ENCODE measurements at regions not wholly inside any gene's neighbourhood (a gene's known extent, or its start where the extent isn't known, plus 50 kb on each side); places are given as distances from the start of the nearest gene placed in this dataset.

DNA sequence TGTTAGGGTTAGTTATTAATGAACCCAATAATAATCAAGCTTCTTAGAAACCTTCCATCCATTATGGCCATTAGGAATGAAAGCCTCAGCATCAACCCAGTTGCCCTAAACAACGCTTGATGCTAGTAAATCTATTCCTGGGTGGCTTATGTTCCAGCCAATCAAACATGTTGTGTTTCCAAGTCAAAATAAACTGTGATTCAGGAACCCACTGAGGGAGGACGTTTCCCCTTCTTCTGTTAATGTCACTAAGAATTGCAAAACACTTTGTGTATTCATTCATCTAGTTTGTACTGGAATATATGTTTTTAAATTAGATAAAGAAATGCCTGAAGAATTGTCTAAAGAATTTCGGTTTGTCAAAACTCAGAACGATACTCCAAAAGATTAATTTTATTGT is 142.5 kb upstream of the MSX2 start:
- TF ChIP-seq POLR2A (IDR thresholded peaks at IDR 0.05; ENCODE audit: extremely low read depth, insufficient read length) (no peak), MYC (IDR thresholded peaks at IDR 0.05; ENCODE audit: low read depth, low read length) (no peak)
- TF ChIP-seq, protein P1, sequence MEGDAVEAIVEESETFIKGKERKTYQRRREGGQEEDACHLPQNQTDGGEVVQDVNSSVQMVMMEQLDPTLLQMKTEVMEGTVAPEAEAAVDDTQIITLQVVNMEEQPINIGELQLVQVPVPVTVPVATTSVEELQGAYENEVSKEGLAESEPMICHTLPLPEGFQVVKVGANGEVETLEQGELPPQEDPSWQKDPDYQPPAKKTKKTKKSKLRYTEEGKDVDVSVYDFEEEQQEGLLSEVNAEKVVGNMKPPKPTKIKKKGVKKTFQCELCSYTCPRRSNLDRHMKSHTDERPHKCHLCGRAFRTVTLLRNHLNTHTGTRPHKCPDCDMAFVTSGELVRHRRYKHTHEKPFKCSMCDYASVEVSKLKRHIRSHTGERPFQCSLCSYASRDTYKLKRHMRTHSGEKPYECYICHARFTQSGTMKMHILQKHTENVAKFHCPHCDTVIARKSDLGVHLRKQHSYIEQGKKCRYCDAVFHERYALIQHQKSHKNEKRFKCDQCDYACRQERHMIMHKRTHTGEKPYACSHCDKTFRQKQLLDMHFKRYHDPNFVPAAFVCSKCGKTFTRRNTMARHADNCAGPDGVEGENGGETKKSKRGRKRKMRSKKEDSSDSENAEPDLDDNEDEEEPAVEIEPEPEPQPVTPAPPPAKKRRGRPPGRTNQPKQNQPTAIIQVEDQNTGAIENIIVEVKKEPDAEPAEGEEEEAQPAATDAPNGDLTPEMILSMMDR (IDR thresholded peaks at IDR 0.05; ENCODE audit: low read depth, low read length) = no peak
- TF ChIP-seq, protein P2, sequence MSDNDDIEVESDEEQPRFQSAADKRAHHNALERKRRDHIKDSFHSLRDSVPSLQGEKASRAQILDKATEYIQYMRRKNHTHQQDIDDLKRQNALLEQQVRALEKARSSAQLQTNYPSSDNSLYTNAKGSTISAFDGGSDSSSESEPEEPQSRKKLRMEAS (IDR thresholded peaks at IDR 0.05; ENCODE audit: low read depth, low read length) = no peak
